Osteocyte (in vitro differentiated cells): ENCODE measurements at regions not wholly inside any gene's neighbourhood (a gene's known extent, or its start where the extent isn't known, plus 50 kb on each side); places are given as distances from the start of the nearest gene placed in this dataset.

Source experiments
- DNase-seq: peaks from one replicate; pipeline ENCODE4 v3.0.0; 2021; ENCODE audit warnings: mixed read lengths; ENCODE audit not compliant: unreplicated experiment; ENCODE audit errors: extremely low spot score
- H3K27ac Mint-ChIP-seq: one replicate; pipeline ENCODE4 v1.8.0; 2021; ENCODE audit warnings: mild to moderate bottlenecking, mixed read lengths; ENCODE audit not compliant: unreplicated experiment
- H3K27me3 Mint-ChIP-seq: one replicate; pipeline ENCODE4 v1.8.0; 2021; ENCODE audit warnings: mixed read lengths; ENCODE audit not compliant: unreplicated experiment
- H3K36me3 Mint-ChIP-seq: one replicate; pipeline ENCODE4 v1.8.0; 2021; ENCODE audit warnings: mixed read lengths; ENCODE audit not compliant: unreplicated experiment
- H3K4me1 Mint-ChIP-seq: one replicate; pipeline ENCODE4 v1.8.0; 2021; ENCODE audit warnings: mixed read lengths; ENCODE audit not compliant: unreplicated experiment
- H3K4me3 Mint-ChIP-seq: one replicate; pipeline ENCODE4 v1.8.0; 2021; ENCODE audit warnings: mild to moderate bottlenecking, moderate library complexity, mixed read lengths; ENCODE audit not compliant: unreplicated experiment
- H3K9me3 Mint-ChIP-seq: one replicate; pipeline ENCODE4 v1.8.0; 2021; ENCODE audit warnings: mixed read lengths; ENCODE audit not compliant: unreplicated experiment
- TF ChIP-seq, protein P1 (sequence below): fragments of 200-600 bp; sonication (generic); IDR thresholded peaks from 2 replicates; pipeline ENCODE4 v1.5.0; 2021; ENCODE audit warnings: antibody characterized with exemption, mild to moderate bottlenecking, moderate library complexity

- Mint-ChIP-seq H3K4me3 (no peak overlapping the region), H3K9me3 (peaks cover 12% of the 10 kb centered on the region), H3K36me3 (peaks cover 2% of the 10 kb centered on the region), H3K27me3 (no peaks in the 10 kb centered on the region), H3K27ac (no peak overlapping the region), H3K4me1 (peaks cover 14% of the 10 kb centered on the region)
- no peak for DNase-seq
- TF ChIP-seq, protein P1, sequence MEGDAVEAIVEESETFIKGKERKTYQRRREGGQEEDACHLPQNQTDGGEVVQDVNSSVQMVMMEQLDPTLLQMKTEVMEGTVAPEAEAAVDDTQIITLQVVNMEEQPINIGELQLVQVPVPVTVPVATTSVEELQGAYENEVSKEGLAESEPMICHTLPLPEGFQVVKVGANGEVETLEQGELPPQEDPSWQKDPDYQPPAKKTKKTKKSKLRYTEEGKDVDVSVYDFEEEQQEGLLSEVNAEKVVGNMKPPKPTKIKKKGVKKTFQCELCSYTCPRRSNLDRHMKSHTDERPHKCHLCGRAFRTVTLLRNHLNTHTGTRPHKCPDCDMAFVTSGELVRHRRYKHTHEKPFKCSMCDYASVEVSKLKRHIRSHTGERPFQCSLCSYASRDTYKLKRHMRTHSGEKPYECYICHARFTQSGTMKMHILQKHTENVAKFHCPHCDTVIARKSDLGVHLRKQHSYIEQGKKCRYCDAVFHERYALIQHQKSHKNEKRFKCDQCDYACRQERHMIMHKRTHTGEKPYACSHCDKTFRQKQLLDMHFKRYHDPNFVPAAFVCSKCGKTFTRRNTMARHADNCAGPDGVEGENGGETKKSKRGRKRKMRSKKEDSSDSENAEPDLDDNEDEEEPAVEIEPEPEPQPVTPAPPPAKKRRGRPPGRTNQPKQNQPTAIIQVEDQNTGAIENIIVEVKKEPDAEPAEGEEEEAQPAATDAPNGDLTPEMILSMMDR: no peak
Measured at GRCh38 chr6:130776287-130776925, 50.8 kb upstream of the SMLR1 start.
